Immature natural killer cell (primary cell): ENCODE measurements at regions not wholly inside any gene's neighbourhood (a gene's known extent, or its start where the extent isn't known, plus 50 kb on each side); places are given as distances from the start of the nearest gene placed in this dataset.

Experiments used
- DNase-seq, 3 donors: peaks; one replicate each; pipeline ENCODE4 v3.0.0; 2022; ENCODE audit warnings: mixed read lengths in 1 of 3
- H3K27ac Mint-ChIP-seq, 6 donors: one replicate each; pipeline ENCODE4 v1.8.0; 2020; ENCODE audit warnings: mixed read lengths in 6 of 6, mild to moderate bottlenecking in 5 of 6, inconsistent platforms in 4 of 6, moderate library complexity in 3 of 6
- H3K27me3 Mint-ChIP-seq, 3 donors: one replicate each; pipeline ENCODE4 v1.8.0; 2020 to 2021; ENCODE audit warnings: low read depth in 3 of 3, mild to moderate bottlenecking in 3 of 3, mixed read lengths in 3 of 3, moderate library complexity in 3 of 3, inconsistent platforms in 1 of 3
- H3K36me3 Mint-ChIP-seq, 3 donors: one replicate each; pipeline ENCODE4 v1.8.0; 2020; ENCODE audit warnings: mixed read lengths in 3 of 3, inconsistent platforms in 2 of 3, mild to moderate bottlenecking in 2 of 3
- H3K4me1 Mint-ChIP-seq, 2 donors: one replicate each; pipeline ENCODE4 v1.8.0; 2020; ENCODE audit warnings: inconsistent platforms in 2 of 2, mild to moderate bottlenecking in 2 of 2, mixed read lengths in 2 of 2, moderate library complexity in 1 of 2
- H3K4me3 Mint-ChIP-seq, 5 donors: one replicate each; pipeline ENCODE4 v1.8.0; 2020; ENCODE audit warnings: mild to moderate bottlenecking in 5 of 5, mixed read lengths in 5 of 5, inconsistent platforms in 3 of 5, moderate library complexity in 3 of 5
- H3K9me3 Mint-ChIP-seq, 6 donors: one replicate each; pipeline ENCODE4 v1.8.0; 2020; ENCODE audit warnings: mild to moderate bottlenecking in 6 of 6, mixed read lengths in 6 of 6, inconsistent platforms in 4 of 6, moderate library complexity in 3 of 6

GRCh38 chr5:3542769-3543168, 52.9 kb upstream of the IRX1 start:
- no peaks in the 10 kb centered on the region for H3K36me3 Mint-ChIP-seq
- no peaks in the 10 kb centered on the region for H3K9me3 Mint-ChIP-seq

GRCh38 chr5:3542158-3542557, 53.5 kb upstream of the IRX1 start:
- Mint-ChIP-seq H3K9me3 (peaks cover 0 to 5% (median 1%) of the 10 kb centered on the region in 6 donors), H3K27me3 (peaks cover 0 to 3% (median 0%) of the 10 kb centered on the region in 3 donors), H3K27ac (no peak overlapping the region), H3K4me1 (no peaks in the 10 kb centered on the region), H3K36me3 (no peaks in the 10 kb centered on the region), H3K4me3 (no peak overlapping the region)
- no peak for DNase-seq

More at GRCh38 chr5:3542769-3543168, 52.9 kb upstream of the IRX1 start:
- no peak overlapping the region for H3K4me3 Mint-ChIP-seq
- H3K27me3 Mint-ChIP-seq, result peaks cover 0 to 3% (median 2%) of the 10 kb centered on the region in 3 donors
- no peak overlapping the region for H3K27ac Mint-ChIP-seq
- no peaks in the 10 kb centered on the region for H3K4me1 Mint-ChIP-seq
- no peak for DNase-seq

GRCh38 chr5:3538886-3539285, 56.7 kb upstream of the IRX1 start:
- peaks cover 0 to 1% (median 0%) of the 10 kb centered on the region in 3 donors for H3K27me3 Mint-ChIP-seq
- DNase-seq, result no peak
- no peak overlapping the region for H3K27ac Mint-ChIP-seq
- H3K4me3 Mint-ChIP-seq, result no peak overlapping the region
- no peaks in the 10 kb centered on the region for H3K4me1 Mint-ChIP-seq
- H3K9me3 Mint-ChIP-seq, result peaks cover 0 to 13% (median 2%) of the 10 kb centered on the region in 6 donors
- no peaks in the 10 kb centered on the region for H3K36me3 Mint-ChIP-seq

- Mint-ChIP-seq H3K4me1 (no peaks in the 10 kb centered on the region), H3K36me3 (no peaks in the 10 kb centered on the region), H3K27me3 (peaks cover 0 to 1% (median 0%) of the 10 kb centered on the region in 3 donors), H3K9me3 (peaks cover 0 to 17% (median 3%) of the 10 kb centered on the region in 6 donors), H3K4me3 (no peak overlapping the region), H3K27ac (no peak overlapping the region)
- no peak for DNase-seq
Observed at GRCh38 chr5:3537942-3538341, 57.7 kb upstream of the IRX1 start.

- no peak for DNase-seq
- peaks cover 0 to 2% (median 1%) of the 10 kb centered on the region in 3 donors for H3K27me3 Mint-ChIP-seq
- H3K36me3 Mint-ChIP-seq, result no peaks in the 10 kb centered on the region
- peaks cover 0 to 17% (median 3%) of the 10 kb centered on the region in 6 donors for H3K9me3 Mint-ChIP-seq
- H3K4me3 Mint-ChIP-seq, result no peak overlapping the region
- H3K4me1 Mint-ChIP-seq, result no peaks in the 10 kb centered on the region
- no peak overlapping the region for H3K27ac Mint-ChIP-seq
Observed at GRCh38 chr5:3535414-3536211, 60.0 kb upstream of the IRX1 start.

- Mint-ChIP-seq H3K36me3 (no peaks in the 10 kb centered on the region), H3K27ac (no peak overlapping the region), H3K4me3 (no peak overlapping the region), H3K4me1 (no peaks in the 10 kb centered on the region), H3K27me3 (peaks cover 0 to 2% (median 1%) of the 10 kb centered on the region in 3 donors), H3K9me3 (peaks cover 0 to 17% (median 3%) of the 10 kb centered on the region in 6 donors)
- DNase-seq, result no peak
Observed at GRCh38 chr5:3534997-3535396, 60.6 kb upstream of the IRX1 start.

- H3K4me3 Mint-ChIP-seq, result no peak overlapping the region
- no peak overlapping the region for H3K27ac Mint-ChIP-seq
- H3K27me3 Mint-ChIP-seq, result peaks cover 0 to 2% (median 0%) of the 10 kb centered on the region in 3 donors
- no peaks in the 10 kb centered on the region for H3K36me3 Mint-ChIP-seq
- peaks cover 0 to 8% (median 2%) of the 10 kb centered on the region in 6 donors for H3K9me3 Mint-ChIP-seq
- H3K4me1 Mint-ChIP-seq, result no peaks in the 10 kb centered on the region
- DNase-seq, result no peak
Observed at GRCh38 chr5:3531320-3531986, 64.2 kb upstream of the IRX1 start.

- Mint-ChIP-seq H3K36me3 (no peaks in the 10 kb centered on the region), H3K4me3 (no peak overlapping the region), H3K4me1 (no peaks in the 10 kb centered on the region), H3K27ac (no peak overlapping the region), H3K9me3 (peaks cover 0 to 17% (median 4%) of the 10 kb centered on the region in 6 donors), H3K27me3 (peaks cover 0 to 2% (median 0%) of the 10 kb centered on the region in 3 donors)
- DNase-seq, result no peak
Observed at GRCh38 chr5:3530251-3530650, 65.4 kb upstream of the IRX1 start.

GRCh38 chr5:3526551-3527185, 69.0 kb upstream of the IRX1 start:
- no peak overlapping the region for H3K4me3 Mint-ChIP-seq
- no peaks in the 10 kb centered on the region for H3K36me3 Mint-ChIP-seq
- peaks cover 0 to 23% (median 7%) of the 10 kb centered on the region in 6 donors for H3K9me3 Mint-ChIP-seq
- H3K27ac Mint-ChIP-seq, result no peak overlapping the region
- peaks cover 0 to 4% (median 2%) of the 10 kb centered on the region in 3 donors for H3K27me3 Mint-ChIP-seq
- no peak for DNase-seq
- no peaks in the 10 kb centered on the region for H3K4me1 Mint-ChIP-seq

GRCh38 chr5:3522491-3522890, 73.1 kb upstream of the IRX1 start:
- Mint-ChIP-seq H3K27me3 (peaks cover 0 to 7% (median 1%) of the 10 kb centered on the region in 3 donors), H3K9me3 (peaks cover 0 to 23% (median 7%) of the 10 kb centered on the region in 6 donors), H3K36me3 (no peaks in the 10 kb centered on the region), H3K4me3 (no peak overlapping the region), H3K27ac (no peak overlapping the region), H3K4me1 (no peaks in the 10 kb centered on the region)
- DNase-seq, result no peak

GRCh38 chr5:3518576-3518975, 77.1 kb upstream of the IRX1 start:
- Mint-ChIP-seq H3K9me3 (peaks cover 0 to 9% (median 0%) of the 10 kb centered on the region in 6 donors), H3K27ac (no peak overlapping the region), H3K27me3 (peaks cover 0 to 5% (median 1%) of the 10 kb centered on the region in 3 donors), H3K4me1 (no peaks in the 10 kb centered on the region), H3K4me3 (no peak overlapping the region), H3K36me3 (no peaks in the 10 kb centered on the region)
- no peak for DNase-seq

GRCh38 chr5:3518051-3518450, 77.6 kb upstream of the IRX1 start:
- peaks cover 0 to 6% (median 1%) of the 10 kb centered on the region in 3 donors for H3K27me3 Mint-ChIP-seq
- no peak overlapping the region for H3K4me3 Mint-ChIP-seq
- DNase-seq, result no peak
- peaks cover 0 to 9% (median 0%) of the 10 kb centered on the region in 6 donors for H3K9me3 Mint-ChIP-seq
- H3K4me1 Mint-ChIP-seq, result no peaks in the 10 kb centered on the region
- no peaks in the 10 kb centered on the region for H3K36me3 Mint-ChIP-seq
- no peak overlapping the region for H3K27ac Mint-ChIP-seq

- peaks cover 0 to 9% (median 0%) of the 10 kb centered on the region in 6 donors for H3K9me3 Mint-ChIP-seq
- H3K27ac Mint-ChIP-seq, result no peak overlapping the region
- no peak overlapping the region for H3K4me3 Mint-ChIP-seq
- DNase-seq, result no peak
- H3K36me3 Mint-ChIP-seq, result no peaks in the 10 kb centered on the region
- no peaks in the 10 kb centered on the region for H3K4me1 Mint-ChIP-seq
- H3K27me3 Mint-ChIP-seq, result peaks cover 1 to 5% (median 2%) of the 10 kb centered on the region in 3 donors
Observed at GRCh38 chr5:3517348-3517747, 78.3 kb upstream of the IRX1 start.
